ENCODE measurements at regions not wholly inside any gene's neighbourhood (a gene's known extent, or its start where the extent isn't known, plus 50 kb on each side); places are given as distances from the start of the nearest gene placed in this dataset.
A peak's percentile ranks its signal among the peaks of the same experiment; 100 is the strongest.

DNA sequence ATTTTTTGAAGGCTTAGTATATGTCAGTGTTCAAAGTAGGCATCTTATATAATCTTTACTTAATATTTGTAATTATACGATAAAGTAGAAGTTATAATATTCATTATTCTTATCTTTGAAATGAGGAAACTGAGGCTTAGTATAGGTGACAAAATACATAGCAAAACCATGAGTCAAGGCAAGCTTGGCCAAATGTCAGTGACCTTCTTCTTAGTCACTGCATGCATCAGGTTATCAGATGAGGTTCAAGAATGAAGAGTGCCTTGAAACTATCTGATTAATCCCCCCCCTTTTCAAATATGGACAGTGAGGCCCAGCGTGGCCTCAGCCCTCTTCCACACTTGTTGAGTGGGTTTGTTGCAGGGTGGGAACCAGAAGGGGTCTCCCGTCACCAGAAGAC, 59.3 kb downstream of the PMAIP1 start:
- H3K4me1 ChIP-seq (ENCODE audit: control insufficient read depth, insufficient read depth, low read length), result peaks cover 3% of the 10 kb centered on the region
- H3K4me3 ChIP-seq (ENCODE audit: low read length), result no peak overlapping the region
- no CpG with 5 or more reads among the region's 3 CpGs for WGBS (ENCODE audit: insufficient coverage)
- H3K36me3 ChIP-seq (ENCODE audit: control insufficient read depth, insufficient read depth, low read length), result no peaks in the 10 kb centered on the region
- no peak for DNase-seq
- peak overlapping the region; percentile 79 for H3K27ac ChIP-seq (ENCODE audit: low read length)
- H3K9me3 ChIP-seq (replicated peaks; ENCODE audit: control insufficient read depth, low read depth, low read length), result no peaks in the 10 kb centered on the region
- H3K27me3 ChIP-seq (ENCODE audit: control insufficient read depth, insufficient read depth, low read length), result no peaks in the 10 kb centered on the region

DNA sequence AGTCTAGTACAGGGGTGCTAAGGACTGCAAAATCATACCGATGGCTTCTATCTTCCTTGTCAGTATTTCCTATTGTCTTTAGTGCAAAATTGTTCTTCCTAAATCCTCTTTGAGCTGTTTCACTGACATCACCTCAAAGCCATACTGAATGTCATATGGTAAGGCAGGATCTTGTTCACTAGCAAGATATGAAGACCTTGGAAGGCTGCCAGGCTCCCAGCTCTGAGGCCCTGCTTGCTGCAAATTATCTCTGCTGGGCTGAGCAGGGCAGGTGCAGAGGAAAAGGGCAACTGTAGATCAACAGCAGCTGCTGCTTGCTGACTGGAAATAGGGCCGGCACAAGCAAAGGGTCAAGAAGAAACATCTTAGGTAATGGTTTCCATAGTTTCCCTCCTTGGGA, 58.2 kb downstream of the PMAIP1 start:
- Histone ChIP-seq H3K9me3 (replicated peaks; ENCODE audit: control insufficient read depth, low read depth, low read length) (no peaks in the 10 kb centered on the region), H3K36me3 (ENCODE audit: control insufficient read depth, insufficient read depth, low read length) (no peaks in the 10 kb centered on the region), H3K27ac (ENCODE audit: low read length) (peak overlapping the region; percentile 79), H3K27me3 (ENCODE audit: control insufficient read depth, insufficient read depth, low read length) (no peaks in the 10 kb centered on the region), H3K4me3 (ENCODE audit: low read length) (no peak overlapping the region), H3K4me1 (ENCODE audit: control insufficient read depth, insufficient read depth, low read length) (peaks cover 3% of the 10 kb centered on the region)
- peak; percentile 90 for DNase-seq
- 0% methylated on average over 1 of the region's 2 CpGs for WGBS (ENCODE audit: insufficient coverage)

DNA sequence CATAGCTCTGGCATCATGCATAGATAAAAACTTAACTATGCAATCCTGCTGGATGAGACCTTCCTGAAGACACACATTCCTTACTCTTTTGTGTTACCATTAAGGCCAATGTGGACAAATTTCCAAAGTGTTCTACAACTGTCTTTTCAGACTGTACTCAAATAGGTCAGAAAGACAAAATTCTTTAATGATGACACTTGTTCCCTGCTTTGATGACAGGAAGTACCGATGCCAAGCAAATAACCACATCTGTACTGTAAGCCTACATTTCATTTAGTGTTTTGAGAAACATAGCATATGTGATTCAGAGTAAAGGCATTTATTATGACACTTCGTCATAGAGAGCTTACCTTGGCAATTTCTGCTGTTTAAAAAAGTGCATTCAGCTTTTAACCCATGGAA, 55.0 kb downstream of the PMAIP1 start:
- H3K9me3 ChIP-seq (replicated peaks; ENCODE audit: control insufficient read depth, low read depth, low read length), result no peaks in the 10 kb centered on the region
- WGBS (ENCODE audit: insufficient coverage), result no CpG with 5 or more reads among the region's 2 CpGs
- H3K4me3 ChIP-seq (ENCODE audit: low read length), result no peak overlapping the region
- DNase-seq, result no peak
- no peak overlapping the region for H3K27ac ChIP-seq (ENCODE audit: low read length)
- no peaks in the 10 kb centered on the region for H3K36me3 ChIP-seq (ENCODE audit: control insufficient read depth, insufficient read depth, low read length)
- no peaks in the 10 kb centered on the region for H3K27me3 ChIP-seq (ENCODE audit: control insufficient read depth, insufficient read depth, low read length)
- H3K4me1 ChIP-seq (ENCODE audit: control insufficient read depth, insufficient read depth, low read length), result peaks cover 8% of the 10 kb centered on the region

DNA sequence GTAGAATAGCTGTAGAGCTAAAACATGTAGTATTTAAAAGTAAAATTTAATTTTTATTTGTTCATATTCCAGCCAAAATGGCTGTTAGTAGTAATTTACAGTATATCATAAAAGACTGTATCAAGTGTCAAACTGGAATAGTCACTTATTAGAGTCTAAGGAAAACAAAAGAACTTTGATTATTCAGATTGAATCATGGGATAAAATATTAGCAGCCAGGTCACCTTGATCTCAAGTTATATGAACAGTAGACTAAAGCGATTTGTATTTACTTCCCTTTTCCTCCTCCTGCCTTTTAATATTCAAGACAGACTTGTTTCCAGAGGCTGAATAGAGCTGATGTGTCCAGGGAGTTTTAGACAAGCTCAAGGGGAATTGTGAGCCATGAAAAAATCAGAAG, 54.4 kb downstream of the PMAIP1 start:
- no peaks in the 10 kb centered on the region for H3K27me3 ChIP-seq (ENCODE audit: control insufficient read depth, insufficient read depth, low read length)
- H3K27ac ChIP-seq (ENCODE audit: low read length), result no peak overlapping the region
- no peaks in the 10 kb centered on the region for H3K9me3 ChIP-seq (replicated peaks; ENCODE audit: control insufficient read depth, low read depth, low read length)
- H3K4me3 ChIP-seq (ENCODE audit: low read length), result no peak overlapping the region
- no CpG with 5 or more reads among the region's 1 CpG for whole genome bisulfite sequencing (ENCODE audit: insufficient coverage)
- no peaks in the 10 kb centered on the region for H3K36me3 ChIP-seq (ENCODE audit: control insufficient read depth, insufficient read depth, low read length)
- peaks cover 8% of the 10 kb centered on the region for H3K4me1 ChIP-seq (ENCODE audit: control insufficient read depth, insufficient read depth, low read length)
- DNase-seq, result no peak

Data from muscle of leg (tissue), 3 donors.